ENCODE measurements at regions not wholly inside any gene's neighbourhood (a gene's known extent, or its start where the extent isn't known, plus 50 kb on each side); places are given as distances from the start of the nearest gene placed in this dataset.

- TF ChIP-seq CTCF (IDR thresholded peaks at IDR 0.05; ENCODE audit: insufficient read depth, low read length) (no peak), POLR2AphosphoS5 (IDR thresholded peaks at IDR 0.05; ENCODE audit: low read depth) (no peak), REST (IDR thresholded peaks at IDR 0.05; ENCODE audit: insufficient replicate concordance, low read depth) (no peak)
These were observed 68.6 kb upstream of the MAX start for GRCh38 chr14:65170768-65171507.

Data from HL-60 (cell line).